OCI-LY3 (cell line): ENCODE measurements at regions not wholly inside any gene's neighbourhood (a gene's known extent, or its start where the extent isn't known, plus 50 kb on each side); places are given as distances from the start of the nearest gene placed in this dataset.

Experiments
- H2AFZ ChIP-seq: fragments of 200-600, 300-600 bp; shearing (Covaris generic); 2 replicates; pipeline ENCODE4 v1.6.0; 2014; ENCODE audit warnings: antibody characterized with exemption, low read depth, low read length
- H3K27ac ChIP-seq: fragments of 200-600, 300-600 bp; sonication (generic); 2 replicates; pipeline ENCODE4 v1.5.1; 2014; ENCODE audit warnings: mild to moderate bottlenecking, low read length, moderate library complexity, mixed read lengths
- H3K27me3 ChIP-seq: fragments of 200-600, 300-600 bp; sonication (generic); 2 replicates; pipeline ENCODE4 v1.6.1; 2014; ENCODE audit warnings: low read depth, low read length, mixed read lengths
- H3K36me3 ChIP-seq: fragments of 200-600, 300-600 bp; sonication (generic); replicated peaks from 2 replicates; pipeline ENCODE3; 2014; ENCODE audit warnings: low read depth, low read length, mixed read lengths
- H3K4me1 ChIP-seq: fragments of 300-600, 200-600 bp; sonication (generic); 2 replicates; pipeline ENCODE4 v1.6.1; 2014; ENCODE audit warnings: low read length, mixed read lengths
- H3K4me2 ChIP-seq: fragments of 200-600, 300-600 bp; sonication (generic); 2 replicates; pipeline ENCODE4 v1.6.1; 2014; ENCODE audit warnings: low read length, mixed read lengths
- H3K4me3 ChIP-seq: fragments of 300-600, 200-600 bp; sonication (generic); 2 replicates; pipeline ENCODE4 v1.5.1; 2014; ENCODE audit warnings: antibody characterized with exemption, mild to moderate bottlenecking, low read length, moderate library complexity
- H3K79me2 ChIP-seq: fragments of 300-600, 200-600 bp; shearing (Covaris generic); 2 replicates; pipeline ENCODE4 v1.6.1; 2014; ENCODE audit warnings: mild to moderate bottlenecking, low read length, mixed read lengths
- H3K9ac ChIP-seq: fragments of 300-600, 200-600 bp; shearing (Covaris generic); 2 replicates; pipeline ENCODE4 v1.6.0; 2014; ENCODE audit warnings: mild to moderate bottlenecking, low read length, moderate library complexity
- H3K9me3 ChIP-seq: fragments of 200-600, 300-600 bp; shearing (Covaris generic); 2 replicates; pipeline ENCODE4 v1.6.1; 2014; ENCODE audit warnings: low read length, mixed read lengths; ENCODE audit not compliant: insufficient read depth
- H4K20me1 ChIP-seq: fragments of 200-600, 300-600 bp; sonication (generic); 2 replicates; pipeline ENCODE4 v1.6.1; 2016; ENCODE audit warnings: low read length, mixed read lengths; ENCODE audit not compliant: insufficient read depth
- EZH2phosphoT487 ChIP-seq: fragments of 200-600 bp; shearing (Covaris generic); IDR thresholded peaks from 2 replicates; pipeline ENCODE4 v1.6.1; 2018; ENCODE audit warnings: antibody characterized with exemption, mixed run types, low read depth
- TF ChIP-seq, protein P1 (sequence below): fragments of 200-600, 300-600 bp; sonication (generic); IDR thresholded peaks from 2 replicates; pipeline ENCODE4 v1.5.1; 2014; ENCODE audit warnings: antibody characterized with exemption, low read length, low read depth

DNA sequence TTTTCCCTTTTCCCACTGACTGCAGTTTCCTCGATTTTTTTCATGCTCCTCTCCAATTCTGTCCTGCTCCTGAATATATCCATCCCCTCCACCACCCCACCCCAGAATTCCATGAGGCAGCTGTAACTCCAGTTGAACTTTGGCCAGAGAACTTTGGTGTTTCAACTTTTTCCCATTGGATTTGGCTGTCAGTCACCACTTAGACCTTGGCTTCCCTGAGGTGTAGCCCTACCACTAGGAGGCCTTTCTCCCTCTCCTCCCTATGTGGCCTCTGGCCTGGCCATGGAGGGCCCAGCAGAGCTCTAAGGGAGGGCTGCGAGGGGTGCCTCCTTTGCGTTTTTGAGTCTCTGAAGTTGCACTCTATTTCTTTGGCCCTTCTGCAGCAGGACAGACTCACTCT is 261.3 kb downstream of the PIK3R1 start:
- H3K9me3 ChIP-seq = no peaks in the 10 kb centered on the region
- no peaks in the 10 kb centered on the region for H3K36me3 ChIP-seq
- no peaks in the 10 kb centered on the region for H4K20me1 ChIP-seq
- no peak overlapping the region for H2AFZ ChIP-seq
- H3K79me2 ChIP-seq = no peaks in the 10 kb centered on the region
- H3K9ac ChIP-seq = no peak overlapping the region
- no peak for TF ChIP-seq EZH2phosphoT487
- TF ChIP-seq, protein P1, sequence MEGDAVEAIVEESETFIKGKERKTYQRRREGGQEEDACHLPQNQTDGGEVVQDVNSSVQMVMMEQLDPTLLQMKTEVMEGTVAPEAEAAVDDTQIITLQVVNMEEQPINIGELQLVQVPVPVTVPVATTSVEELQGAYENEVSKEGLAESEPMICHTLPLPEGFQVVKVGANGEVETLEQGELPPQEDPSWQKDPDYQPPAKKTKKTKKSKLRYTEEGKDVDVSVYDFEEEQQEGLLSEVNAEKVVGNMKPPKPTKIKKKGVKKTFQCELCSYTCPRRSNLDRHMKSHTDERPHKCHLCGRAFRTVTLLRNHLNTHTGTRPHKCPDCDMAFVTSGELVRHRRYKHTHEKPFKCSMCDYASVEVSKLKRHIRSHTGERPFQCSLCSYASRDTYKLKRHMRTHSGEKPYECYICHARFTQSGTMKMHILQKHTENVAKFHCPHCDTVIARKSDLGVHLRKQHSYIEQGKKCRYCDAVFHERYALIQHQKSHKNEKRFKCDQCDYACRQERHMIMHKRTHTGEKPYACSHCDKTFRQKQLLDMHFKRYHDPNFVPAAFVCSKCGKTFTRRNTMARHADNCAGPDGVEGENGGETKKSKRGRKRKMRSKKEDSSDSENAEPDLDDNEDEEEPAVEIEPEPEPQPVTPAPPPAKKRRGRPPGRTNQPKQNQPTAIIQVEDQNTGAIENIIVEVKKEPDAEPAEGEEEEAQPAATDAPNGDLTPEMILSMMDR = no peak
- no peak overlapping the region for H3K27ac ChIP-seq
- H3K4me1 ChIP-seq = no peaks in the 10 kb centered on the region
- no peaks in the 10 kb centered on the region for H3K27me3 ChIP-seq
- H3K4me2 ChIP-seq = no peak overlapping the region
- no peak overlapping the region for H3K4me3 ChIP-seq

- Histone ChIP-seq H3K4me3 (no peak overlapping the region), H3K4me2 (no peak overlapping the region), H3K9ac (no peak overlapping the region), H3K9me3 (no peaks in the 10 kb centered on the region), H2AFZ (no peak overlapping the region), H4K20me1 (no peaks in the 10 kb centered on the region), H3K36me3 (no peaks in the 10 kb centered on the region), H3K27me3 (no peaks in the 10 kb centered on the region), H3K79me2 (no peaks in the 10 kb centered on the region), H3K27ac (no peak overlapping the region), H3K4me1 (no peaks in the 10 kb centered on the region)
- no peak for TF ChIP-seq EZH2phosphoT487
- TF ChIP-seq, protein P1 = no peak
These were observed 262.9 kb downstream of the PIK3R1 start for GRCh38 chr5:68478301-68479095.

DNA sequence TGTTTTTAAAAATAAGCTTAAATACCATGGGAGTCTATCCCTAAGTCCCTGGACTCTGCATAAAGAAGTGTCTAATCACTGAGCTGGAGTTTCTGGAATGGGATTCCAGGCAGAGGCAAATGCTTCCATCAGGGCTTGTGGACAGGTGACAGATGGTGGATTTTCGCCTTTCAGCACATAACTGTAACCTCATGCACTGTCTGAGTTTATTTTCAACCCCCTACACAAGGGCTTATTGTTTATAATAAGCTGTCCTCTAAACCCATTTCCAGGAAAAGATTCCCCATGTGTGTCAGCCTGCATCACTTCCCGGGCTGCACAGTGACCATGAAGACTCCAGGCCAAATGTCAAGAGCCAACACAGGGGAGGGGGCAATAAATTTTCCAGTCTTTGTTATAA is 264.0 kb downstream of the PIK3R1 start:
- Histone ChIP-seq H3K27me3 (no peaks in the 10 kb centered on the region), H3K4me1 (no peaks in the 10 kb centered on the region), H3K27ac (no peak overlapping the region), H4K20me1 (no peaks in the 10 kb centered on the region), H3K4me2 (no peak overlapping the region), H3K79me2 (no peaks in the 10 kb centered on the region), H2AFZ (no peak overlapping the region), H3K9me3 (no peaks in the 10 kb centered on the region), H3K9ac (no peak overlapping the region), H3K4me3 (no peak overlapping the region), H3K36me3 (no peaks in the 10 kb centered on the region)
- TF ChIP-seq, protein P1 = no peak
- TF ChIP-seq EZH2phosphoT487 = no peak

- Histone ChIP-seq H2AFZ (no peak overlapping the region), H3K9ac (no peak overlapping the region), H3K27ac (no peak overlapping the region), H3K36me3 (no peaks in the 10 kb centered on the region), H3K4me3 (no peak overlapping the region), H4K20me1 (no peaks in the 10 kb centered on the region), H3K79me2 (no peaks in the 10 kb centered on the region), H3K9me3 (no peaks in the 10 kb centered on the region), H3K4me1 (no peaks in the 10 kb centered on the region), H3K27me3 (no peaks in the 10 kb centered on the region), H3K4me2 (no peak overlapping the region)
- no peak for TF ChIP-seq EZH2phosphoT487
- TF ChIP-seq, protein P1 = no peak
These were observed 264.9 kb downstream of the PIK3R1 start for GRCh38 chr5:68480335-68480940.
